GM18517 (cell line): ENCODE measurements at regions not wholly inside any gene's neighbourhood (a gene's known extent, or its start where the extent isn't known, plus 50 kb on each side); places are given as distances from the start of the nearest gene placed in this dataset.

Experiments used
- ATAC-seq: cut with Tn5 transposase; IDR thresholded peaks from one replicate; pipeline ENCODE4 v1.9.1; 2021; ENCODE audit warnings: mild to moderate bottlenecking, moderate library complexity; ENCODE audit not compliant: unreplicated experiment

- no peak for ATAC-seq
Measured at GRCh38 chr7:84251277-84251781, 56.7 kb upstream of the SEMA3A start.

- ATAC-seq: no peak
Measured at GRCh38 chr7:84250452-84250851, 55.9 kb upstream of the SEMA3A start.

GRCh38 chr7:84249656-84250055 is 55.1 kb upstream of the SEMA3A start:
- no peak for ATAC-seq

- ATAC-seq: no peak
Measured at GRCh38 chr7:84248843-84249242, 54.3 kb upstream of the SEMA3A start.

GRCh38 chr7:84248267-84248666 is 53.7 kb upstream of the SEMA3A start:
- no peak for ATAC-seq

GRCh38 chr7:84247591-84247990 is 53.0 kb upstream of the SEMA3A start:
- ATAC-seq: no peak

- ATAC-seq: no peak
Measured at GRCh38 chr7:84245835-84246234, 51.2 kb upstream of the SEMA3A start.
